ENCODE measurements at regions not wholly inside any gene's neighbourhood (a gene's known extent, or its start where the extent isn't known, plus 50 kb on each side); places are given as distances from the start of the nearest gene placed in this dataset.

DNA sequence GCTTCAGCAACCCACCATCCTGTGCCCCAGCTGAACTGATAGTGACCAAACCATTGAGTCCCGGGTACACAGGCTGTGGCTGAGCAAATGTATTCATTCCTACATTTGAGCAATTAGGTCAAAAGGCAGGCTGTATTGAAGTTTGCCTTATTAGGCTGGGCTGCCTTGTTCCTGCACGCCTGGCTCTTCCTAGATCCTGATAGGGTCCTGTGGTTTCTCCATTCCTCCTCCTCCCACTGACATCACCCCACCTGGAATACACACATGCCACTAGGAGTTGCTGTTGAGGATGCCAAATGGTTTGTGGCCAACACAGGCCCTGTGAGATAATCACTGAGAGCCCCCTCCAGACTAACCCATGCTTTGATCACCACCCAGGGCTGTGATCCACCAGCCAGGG, 66.4 kb upstream of the FGFR2 start:
- TF ChIP-seq, protein P1, sequence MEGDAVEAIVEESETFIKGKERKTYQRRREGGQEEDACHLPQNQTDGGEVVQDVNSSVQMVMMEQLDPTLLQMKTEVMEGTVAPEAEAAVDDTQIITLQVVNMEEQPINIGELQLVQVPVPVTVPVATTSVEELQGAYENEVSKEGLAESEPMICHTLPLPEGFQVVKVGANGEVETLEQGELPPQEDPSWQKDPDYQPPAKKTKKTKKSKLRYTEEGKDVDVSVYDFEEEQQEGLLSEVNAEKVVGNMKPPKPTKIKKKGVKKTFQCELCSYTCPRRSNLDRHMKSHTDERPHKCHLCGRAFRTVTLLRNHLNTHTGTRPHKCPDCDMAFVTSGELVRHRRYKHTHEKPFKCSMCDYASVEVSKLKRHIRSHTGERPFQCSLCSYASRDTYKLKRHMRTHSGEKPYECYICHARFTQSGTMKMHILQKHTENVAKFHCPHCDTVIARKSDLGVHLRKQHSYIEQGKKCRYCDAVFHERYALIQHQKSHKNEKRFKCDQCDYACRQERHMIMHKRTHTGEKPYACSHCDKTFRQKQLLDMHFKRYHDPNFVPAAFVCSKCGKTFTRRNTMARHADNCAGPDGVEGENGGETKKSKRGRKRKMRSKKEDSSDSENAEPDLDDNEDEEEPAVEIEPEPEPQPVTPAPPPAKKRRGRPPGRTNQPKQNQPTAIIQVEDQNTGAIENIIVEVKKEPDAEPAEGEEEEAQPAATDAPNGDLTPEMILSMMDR (IDR thresholded peaks at IDR 0.05) = no peak
- no peak for TF ChIP-seq POLR2A (IDR thresholded peaks at IDR 0.05)

All from adrenal gland (tissue), 5 donors.